Hematopoietic multipotent progenitor cell treated with erythropoietin and hydrocortisone succinate and interleukin-3 and kit ligand, for 8 days (in vitro differentiated cells): ENCODE measurements at regions not wholly inside any gene's neighbourhood (a gene's known extent, or its start where the extent isn't known, plus 50 kb on each side); places are given as distances from the start of the nearest gene placed in this dataset.
"Not testable (repeated sequence)": the region's sequence is repeated elsewhere in the genome, so short reads cannot be mapped to it uniquely, and the experiment has no call there.

Experiments used
- DNase-seq: peaks from one replicate; pipeline ENCODE4 v3.0.0-alpha.2; 2015

GRCh38 chr1:10914056-10914455, 98.4 kb upstream of the TARDBP start:
- DNase-seq, result no peak

GRCh38 chr1:10915594-10915993, 96.9 kb upstream of the TARDBP start:
- DNase-seq, result no peak

- DNase-seq, result no peak
Measured at GRCh38 chr1:10916311-10916710, 96.1 kb upstream of the TARDBP start.

GRCh38 chr1:10916991-10917390, 95.5 kb upstream of the TARDBP start:
- DNase-seq, result no peak

- peak; percentile 23 for DNase-seq
Measured at GRCh38 chr1:10917513-10918454, 94.7 kb upstream of the TARDBP start.

GRCh38 chr1:10918531-10918930, 93.9 kb upstream of the TARDBP start:
- no peak for DNase-seq

GRCh38 chr1:10920063-10920626, 92.3 kb upstream of the TARDBP start:
- no peak for DNase-seq

GRCh38 chr1:10922315-10923060, 90.0 kb upstream of the TARDBP start:
- not testable (repeated sequence) for DNase-seq

GRCh38 chr1:10924030-10924429, 88.4 kb upstream of the TARDBP start:
- no peak for DNase-seq

GRCh38 chr1:10928654-10929053, 83.8 kb upstream of the TARDBP start:
- no peak for DNase-seq

GRCh38 chr1:10932088-10932487, 80.4 kb upstream of the TARDBP start:
- peak; percentile 20 for DNase-seq

- DNase-seq, result no peak
Measured at GRCh38 chr1:10934150-10934818, 78.2 kb upstream of the TARDBP start.

- DNase-seq, result no peak
Measured at GRCh38 chr1:10935246-10935645, 77.2 kb upstream of the TARDBP start.

GRCh38 chr1:10935724-10936123, 76.7 kb upstream of the TARDBP start:
- no peak for DNase-seq

GRCh38 chr1:10936998-10937901, 75.2 kb upstream of the TARDBP start:
- no peak for DNase-seq

- DNase-seq, result no peak
Measured at GRCh38 chr1:10938741-10939417, 73.6 kb upstream of the TARDBP start.

- no peak for DNase-seq
Measured at GRCh38 chr1:10939654-10940450, 72.6 kb upstream of the TARDBP start.

GRCh38 chr1:10940451-10940804, 72.0 kb upstream of the TARDBP start:
- DNase-seq, result no peak

GRCh38 chr1:10940838-10941237, 71.6 kb upstream of the TARDBP start:
- no peak for DNase-seq

- DNase-seq, result peak; percentile 37
Measured at GRCh38 chr1:10941891-10942541, 70.4 kb upstream of the TARDBP start.
